A673 (cell line): ENCODE measurements at regions not wholly inside any gene's neighbourhood (a gene's known extent, or its start where the extent isn't known, plus 50 kb on each side); places are given as distances from the start of the nearest gene placed in this dataset.

Experiments used
- EZH2 ChIP-seq: fragments of 200-600 bp; sonication (generic); IDR thresholded peaks from 2 replicates; pipeline ENCODE4 v1.6.1; 2017; ENCODE audit warnings: borderline replicate concordance, low read depth, mild to moderate bottlenecking, mixed read lengths, antibody characterized with exemption, low read length; ENCODE audit not compliant: poor library complexity, severe bottlenecking
- TF ChIP-seq, protein P1 (sequence below): fragments of 300-800, 200-600 bp; sonication (generic); conservative IDR thresholded peaks from 2 replicates; pipeline ENCODE4 v1.5.1; 2017; ENCODE audit warnings: low read depth, mild to moderate bottlenecking, antibody characterized with exemption, low read length, moderate library complexity, mixed read lengths

DNA sequence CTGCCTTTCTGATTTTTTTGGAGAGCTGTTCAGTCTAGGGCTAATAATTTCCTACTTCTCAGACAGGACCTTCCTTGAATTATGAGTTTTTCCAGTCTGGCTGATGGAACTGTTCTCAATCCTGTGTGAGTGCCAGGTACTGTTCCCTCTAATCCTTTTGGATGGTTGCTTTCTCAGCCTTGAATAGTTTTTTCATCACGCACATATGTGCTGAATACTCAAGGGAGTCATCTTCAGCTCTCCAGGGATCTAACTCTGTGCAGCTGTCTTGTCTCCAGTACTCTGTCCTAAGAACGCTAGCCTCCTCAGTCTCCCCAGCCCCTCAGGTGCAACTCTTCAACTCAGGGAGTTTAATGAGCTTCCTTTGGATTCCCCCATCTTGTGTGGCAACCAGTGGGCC is 93.2 kb downstream of the GASK1B start:
- TF ChIP-seq, protein P1, sequence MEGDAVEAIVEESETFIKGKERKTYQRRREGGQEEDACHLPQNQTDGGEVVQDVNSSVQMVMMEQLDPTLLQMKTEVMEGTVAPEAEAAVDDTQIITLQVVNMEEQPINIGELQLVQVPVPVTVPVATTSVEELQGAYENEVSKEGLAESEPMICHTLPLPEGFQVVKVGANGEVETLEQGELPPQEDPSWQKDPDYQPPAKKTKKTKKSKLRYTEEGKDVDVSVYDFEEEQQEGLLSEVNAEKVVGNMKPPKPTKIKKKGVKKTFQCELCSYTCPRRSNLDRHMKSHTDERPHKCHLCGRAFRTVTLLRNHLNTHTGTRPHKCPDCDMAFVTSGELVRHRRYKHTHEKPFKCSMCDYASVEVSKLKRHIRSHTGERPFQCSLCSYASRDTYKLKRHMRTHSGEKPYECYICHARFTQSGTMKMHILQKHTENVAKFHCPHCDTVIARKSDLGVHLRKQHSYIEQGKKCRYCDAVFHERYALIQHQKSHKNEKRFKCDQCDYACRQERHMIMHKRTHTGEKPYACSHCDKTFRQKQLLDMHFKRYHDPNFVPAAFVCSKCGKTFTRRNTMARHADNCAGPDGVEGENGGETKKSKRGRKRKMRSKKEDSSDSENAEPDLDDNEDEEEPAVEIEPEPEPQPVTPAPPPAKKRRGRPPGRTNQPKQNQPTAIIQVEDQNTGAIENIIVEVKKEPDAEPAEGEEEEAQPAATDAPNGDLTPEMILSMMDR, result no peak
- no peak for TF ChIP-seq EZH2
